WTC11 (cell line): ENCODE measurements at regions not wholly inside any gene's neighbourhood (a gene's known extent, or its start where the extent isn't known, plus 50 kb on each side); places are given as distances from the start of the nearest gene placed in this dataset.
A peak's percentile ranks its signal among the peaks of the same experiment; 100 is the strongest.

Experiments used
- ATAC-seq: fragments of 200-7000 bp; cut with Tn5 transposase; 2 replicates; pipeline ENCODE4 v1.10.0; 2021; ENCODE audit warnings: mild to moderate bottlenecking, moderate library complexity
- CTCF ChIA-PET: fragments of 300-600 bp; sonication (Branson Sonifier 250); formaldehyde crosslinking; loops from one replicate; lab custom pipeline; 2021; ENCODE audit warnings: antibody characterized with exemption; lab: Charles Lee
- POLR2A ChIA-PET: fragments of 350-600 bp; sonication (Branson Sonifier 250); formaldehyde crosslinking; loops from one replicate; lab custom pipeline; 2021; ENCODE audit warnings: antibody characterized with exemption; lab: Charles Lee
- DNase-seq: peaks from one replicate; pipeline ENCODE4 v3.0.0; 2021; ENCODE audit warnings: low spot score
- H3K27ac Mint-ChIP-seq: 2 replicates; pipeline ENCODE4 v1.8.0; 2021; ENCODE audit warnings: mixed read lengths
- H3K27me3 Mint-ChIP-seq: 2 replicates; pipeline ENCODE4 v1.8.0; 2021; ENCODE audit warnings: low read depth, mild to moderate bottlenecking, moderate library complexity, mixed read lengths
- H3K36me3 Mint-ChIP-seq: 2 replicates; pipeline ENCODE4 v1.8.0; 2021; ENCODE audit warnings: mixed read lengths
- H3K4me1 Mint-ChIP-seq: 2 replicates; pipeline ENCODE4 v1.8.0; 2022; ENCODE audit warnings: mixed read lengths
- H3K4me3 Mint-ChIP-seq: 2 replicates; pipeline ENCODE4 v1.8.0; 2021; ENCODE audit warnings: mild to moderate bottlenecking, moderate library complexity, mixed read lengths
- H3K9me3 Mint-ChIP-seq: 2 replicates; pipeline ENCODE4 v1.8.0; 2021; ENCODE audit warnings: mixed read lengths
- MYBL2 ChIP-seq: sonication (generic); formaldehyde crosslinking; IDR thresholded peaks from 2 replicates; pipeline ENCODE4 v1.8.1; 2023; ENCODE audit warnings: mild to moderate bottlenecking, moderate library complexity, missing genetic modification reagents
- NFE2L1 ChIP-seq: sonication (generic); formaldehyde crosslinking; IDR thresholded peaks from 2 replicates; pipeline ENCODE4 v1.8.1; 2023; ENCODE audit warnings: missing genetic modification reagents
- PRRX2 ChIP-seq: fragments of 250-450 bp; sonication (Bioruptor Pico); IDR thresholded peaks from 2 replicates; pipeline ENCODE4 v1.8.0; 2021; ENCODE audit warnings: mild to moderate bottlenecking
- RORB ChIP-seq: fragments of 250-450 bp; sonication (Bioruptor Pico); IDR thresholded peaks from 2 replicates; pipeline ENCODE4 v1.9.0; 2021; ENCODE audit warnings: mild to moderate bottlenecking
- ZNF423 ChIP-seq: fragments of 250-450 bp; sonication (Bioruptor Pico); IDR thresholded peaks from 2 replicates; pipeline ENCODE4 v2.1.2; 2022; ENCODE audit warnings: mild to moderate bottlenecking, moderate library complexity
- ZNF671 ChIP-seq: fragments of 250-450 bp; sonication (Bioruptor Pico); IDR thresholded peaks from 2 replicates; pipeline ENCODE4 v1.8.0; 2021; ENCODE audit warnings: mild to moderate bottlenecking
- TF ChIP-seq, protein P1 (sequence below): sonication (generic); formaldehyde crosslinking; IDR thresholded peaks from 2 replicates; pipeline ENCODE4 v1.8.0; 2022; ENCODE audit warnings: mild to moderate bottlenecking, missing genetic modification reagents
- TF ChIP-seq, protein P2 (sequence below): fragments of 250-450 bp; sonication (Bioruptor Pico); IDR thresholded peaks from 2 replicates; pipeline ENCODE4 v1.9.0; 2021; ENCODE audit warnings: mild to moderate bottlenecking, borderline replicate concordance
- TF ChIP-seq, protein P3 (sequence below): sonication (generic); formaldehyde crosslinking; IDR thresholded peaks from 2 replicates; pipeline ENCODE4 v1.8.0; 2023; ENCODE audit warnings: mild to moderate bottlenecking, missing genetic modification reagents
- TF ChIP-seq, protein P4 (sequence below): fragments of 200-600 bp; IDR thresholded peaks from 2 replicates; pipeline ENCODE4 v1.8.0; 2022; ENCODE audit warnings: antibody characterized with exemption

DNA sequence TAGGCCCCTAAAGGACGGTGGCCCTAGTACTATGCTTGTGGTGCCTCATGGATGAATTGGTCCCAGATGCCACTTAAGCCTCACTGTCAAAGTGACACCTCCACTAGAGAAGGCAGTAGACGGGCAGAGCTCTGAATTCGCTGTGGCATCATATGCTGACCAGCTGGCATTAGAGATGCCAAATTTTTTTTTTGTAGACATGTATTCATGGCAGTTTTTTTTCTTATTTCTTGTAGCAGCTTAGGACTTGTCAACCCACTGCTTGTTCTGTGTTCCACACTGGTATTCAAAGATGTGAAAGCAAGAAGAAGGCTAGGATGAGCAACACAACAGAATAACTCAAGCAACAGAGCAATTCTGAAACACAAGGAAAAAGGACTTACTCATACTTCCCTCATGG, 212.5 kb downstream of the DLEU7 start:
- Mint-ChIP-seq H3K36me3 (0 out of 2 replicates have a peak, but pooled peaks cover 4% of the 10 kb centered on the region), H3K4me3 (no peak overlapping the region), H3K9me3 (peaks cover 6% of the 10 kb centered on the region), H3K27ac (no peak overlapping the region), H3K4me1 (peaks cover 8% of the 10 kb centered on the region)
- DNase-seq (no peak), ATAC-seq (no peak)
- ChIA-PET CTCF (no interaction called here), POLR2A (no interaction called here)
- no peak for TF ChIP-seq ZNF423
- TF ChIP-seq, protein P1, sequence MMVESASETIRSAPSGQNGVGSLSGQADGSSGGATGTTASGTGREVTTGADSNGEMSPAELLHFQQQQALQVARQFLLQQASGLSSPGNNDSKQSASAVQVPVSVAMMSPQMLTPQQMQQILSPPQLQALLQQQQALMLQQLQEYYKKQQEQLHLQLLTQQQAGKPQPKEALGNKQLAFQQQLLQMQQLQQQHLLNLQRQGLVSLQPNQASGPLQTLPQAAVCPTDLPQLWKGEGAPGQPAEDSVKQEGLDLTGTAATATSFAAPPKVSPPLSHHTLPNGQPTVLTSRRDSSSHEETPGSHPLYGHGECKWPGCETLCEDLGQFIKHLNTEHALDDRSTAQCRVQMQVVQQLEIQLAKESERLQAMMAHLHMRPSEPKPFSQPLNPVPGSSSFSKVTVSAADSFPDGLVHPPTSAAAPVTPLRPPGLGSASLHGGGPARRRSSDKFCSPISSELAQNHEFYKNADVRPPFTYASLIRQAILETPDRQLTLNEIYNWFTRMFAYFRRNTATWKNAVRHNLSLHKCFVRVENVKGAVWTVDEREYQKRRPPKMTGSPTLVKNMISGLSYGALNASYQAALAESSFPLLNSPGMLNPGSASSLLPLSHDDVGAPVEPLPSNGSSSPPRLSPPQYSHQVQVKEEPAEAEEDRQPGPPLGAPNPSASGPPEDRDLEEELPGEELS (CRISPR knock-in tag): no peak
- TF ChIP-seq, protein P2, sequence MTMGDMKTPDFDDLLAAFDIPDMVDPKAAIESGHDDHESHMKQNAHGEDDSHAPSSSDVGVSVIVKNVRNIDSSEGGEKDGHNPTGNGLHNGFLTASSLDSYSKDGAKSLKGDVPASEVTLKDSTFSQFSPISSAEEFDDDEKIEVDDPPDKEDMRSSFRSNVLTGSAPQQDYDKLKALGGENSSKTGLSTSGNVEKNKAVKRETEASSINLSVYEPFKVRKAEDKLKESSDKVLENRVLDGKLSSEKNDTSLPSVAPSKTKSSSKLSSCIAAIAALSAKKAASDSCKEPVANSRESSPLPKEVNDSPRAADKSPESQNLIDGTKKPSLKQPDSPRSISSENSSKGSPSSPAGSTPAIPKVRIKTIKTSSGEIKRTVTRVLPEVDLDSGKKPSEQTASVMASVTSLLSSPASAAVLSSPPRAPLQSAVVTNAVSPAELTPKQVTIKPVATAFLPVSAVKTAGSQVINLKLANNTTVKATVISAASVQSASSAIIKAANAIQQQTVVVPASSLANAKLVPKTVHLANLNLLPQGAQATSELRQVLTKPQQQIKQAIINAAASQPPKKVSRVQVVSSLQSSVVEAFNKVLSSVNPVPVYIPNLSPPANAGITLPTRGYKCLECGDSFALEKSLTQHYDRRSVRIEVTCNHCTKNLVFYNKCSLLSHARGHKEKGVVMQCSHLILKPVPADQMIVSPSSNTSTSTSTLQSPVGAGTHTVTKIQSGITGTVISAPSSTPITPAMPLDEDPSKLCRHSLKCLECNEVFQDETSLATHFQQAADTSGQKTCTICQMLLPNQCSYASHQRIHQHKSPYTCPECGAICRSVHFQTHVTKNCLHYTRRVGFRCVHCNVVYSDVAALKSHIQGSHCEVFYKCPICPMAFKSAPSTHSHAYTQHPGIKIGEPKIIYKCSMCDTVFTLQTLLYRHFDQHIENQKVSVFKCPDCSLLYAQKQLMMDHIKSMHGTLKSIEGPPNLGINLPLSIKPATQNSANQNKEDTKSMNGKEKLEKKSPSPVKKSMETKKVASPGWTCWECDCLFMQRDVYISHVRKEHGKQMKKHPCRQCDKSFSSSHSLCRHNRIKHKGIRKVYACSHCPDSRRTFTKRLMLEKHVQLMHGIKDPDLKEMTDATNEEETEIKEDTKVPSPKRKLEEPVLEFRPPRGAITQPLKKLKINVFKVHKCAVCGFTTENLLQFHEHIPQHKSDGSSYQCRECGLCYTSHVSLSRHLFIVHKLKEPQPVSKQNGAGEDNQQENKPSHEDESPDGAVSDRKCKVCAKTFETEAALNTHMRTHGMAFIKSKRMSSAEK: no peak
- TF ChIP-seq, protein P3, sequence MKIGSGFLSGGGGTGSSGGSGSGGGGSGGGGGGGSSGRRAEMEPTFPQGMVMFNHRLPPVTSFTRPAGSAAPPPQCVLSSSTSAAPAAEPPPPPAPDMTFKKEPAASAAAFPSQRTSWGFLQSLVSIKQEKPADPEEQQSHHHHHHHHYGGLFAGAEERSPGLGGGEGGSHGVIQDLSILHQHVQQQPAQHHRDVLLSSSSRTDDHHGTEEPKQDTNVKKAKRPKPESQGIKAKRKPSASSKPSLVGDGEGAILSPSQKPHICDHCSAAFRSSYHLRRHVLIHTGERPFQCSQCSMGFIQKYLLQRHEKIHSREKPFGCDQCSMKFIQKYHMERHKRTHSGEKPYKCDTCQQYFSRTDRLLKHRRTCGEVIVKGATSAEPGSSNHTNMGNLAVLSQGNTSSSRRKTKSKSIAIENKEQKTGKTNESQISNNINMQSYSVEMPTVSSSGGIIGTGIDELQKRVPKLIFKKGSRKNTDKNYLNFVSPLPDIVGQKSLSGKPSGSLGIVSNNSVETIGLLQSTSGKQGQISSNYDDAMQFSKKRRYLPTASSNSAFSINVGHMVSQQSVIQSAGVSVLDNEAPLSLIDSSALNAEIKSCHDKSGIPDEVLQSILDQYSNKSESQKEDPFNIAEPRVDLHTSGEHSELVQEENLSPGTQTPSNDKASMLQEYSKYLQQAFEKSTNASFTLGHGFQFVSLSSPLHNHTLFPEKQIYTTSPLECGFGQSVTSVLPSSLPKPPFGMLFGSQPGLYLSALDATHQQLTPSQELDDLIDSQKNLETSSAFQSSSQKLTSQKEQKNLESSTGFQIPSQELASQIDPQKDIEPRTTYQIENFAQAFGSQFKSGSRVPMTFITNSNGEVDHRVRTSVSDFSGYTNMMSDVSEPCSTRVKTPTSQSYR (CRISPR knock-in tag): no peak
- TF ChIP-seq, all 79 proteins: peak for 0
- H3K27me3 Mint-ChIP-seq: no peaks in the 10 kb centered on the region

DNA sequence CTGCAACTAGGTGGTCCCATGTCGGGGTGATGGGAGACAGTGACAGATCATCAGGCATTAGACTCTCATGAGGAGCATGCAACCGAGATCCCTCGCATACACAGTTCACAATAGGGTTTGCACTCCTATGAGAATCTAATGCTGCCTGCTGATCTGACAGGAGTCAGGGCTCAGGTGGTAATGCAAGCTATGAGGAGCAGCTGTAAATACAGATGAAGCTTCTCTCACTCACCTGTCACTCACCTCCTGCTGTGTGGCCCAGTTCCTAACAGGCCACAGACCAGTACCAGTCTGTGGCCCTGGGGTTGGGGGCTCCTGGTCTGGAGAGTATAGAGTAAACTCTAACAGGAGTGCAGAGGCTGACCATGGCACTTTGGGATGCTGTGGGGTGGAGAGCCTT, 209.2 kb downstream of the DLEU7 start:
- 0 out of 2 replicates have a peak, but pooled peaks cover 4% of the 10 kb centered on the region for H3K36me3 Mint-ChIP-seq
- no peak for DNase-seq
- no peaks in the 10 kb centered on the region for H3K27me3 Mint-ChIP-seq
- peaks cover 14% of the 10 kb centered on the region for H3K4me1 Mint-ChIP-seq
- TF ChIP-seq PRRX2 (CRISPR knock-in tag) (no peak), MYBL2 (no peak), NFE2L1 (CRISPR knock-in tag) (no peak), ZNF671 (CRISPR knock-in tag) (no peak)
- no peak overlapping the region for H3K4me3 Mint-ChIP-seq
- H3K9me3 Mint-ChIP-seq: peaks cover 6% of the 10 kb centered on the region
- no peak overlapping the region for H3K27ac Mint-ChIP-seq
- POLR2A ChIA-PET: interaction anchor here (1.5 kb wide), 1 partner anchor 17 kb away, joined by 3 read pairs; no protein-coding TSS in a partner anchor
- no peak for ATAC-seq
- CTCF ChIA-PET: no interaction called here

DNA sequence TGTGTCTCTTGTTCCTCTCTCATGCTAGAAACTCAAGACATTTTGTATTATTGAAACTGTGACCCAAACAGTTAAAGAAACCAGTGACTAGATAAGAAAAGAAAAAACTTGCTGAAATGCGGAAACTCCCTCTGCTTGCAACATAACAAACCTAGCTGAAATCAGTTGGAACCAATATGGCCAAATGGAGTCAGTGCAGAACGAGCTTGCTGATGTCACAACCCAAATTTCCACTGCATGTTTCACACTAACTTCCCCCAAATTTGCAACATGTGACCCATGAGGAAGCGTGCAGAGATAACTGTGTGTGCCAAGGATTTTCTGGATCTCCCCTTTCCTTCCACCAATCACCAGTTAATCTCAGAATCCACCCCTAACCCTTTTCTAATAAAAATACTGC, 208.0 kb downstream of the DLEU7 start:
- 0 out of 2 replicates have a peak, but pooled peaks cover 4% of the 10 kb centered on the region for H3K36me3 Mint-ChIP-seq
- no peak for DNase-seq
- ChIA-PET CTCF (interaction anchor here (0.6 to 1.0 kb wide), 4 partner anchors 19 to 277 kb away, joined by 3 to 4 read pairs (median 3); no protein-coding TSS in a partner anchor), POLR2A (interaction anchor here (1.5 kb wide), 1 partner anchor 18 kb away, joined by 3 read pairs; no protein-coding TSS in a partner anchor)
- peaks cover 14% of the 10 kb centered on the region for H3K4me1 Mint-ChIP-seq
- H3K27ac Mint-ChIP-seq: peak overlapping the region; percentile 83
- TF ChIP-seq, protein P4, sequence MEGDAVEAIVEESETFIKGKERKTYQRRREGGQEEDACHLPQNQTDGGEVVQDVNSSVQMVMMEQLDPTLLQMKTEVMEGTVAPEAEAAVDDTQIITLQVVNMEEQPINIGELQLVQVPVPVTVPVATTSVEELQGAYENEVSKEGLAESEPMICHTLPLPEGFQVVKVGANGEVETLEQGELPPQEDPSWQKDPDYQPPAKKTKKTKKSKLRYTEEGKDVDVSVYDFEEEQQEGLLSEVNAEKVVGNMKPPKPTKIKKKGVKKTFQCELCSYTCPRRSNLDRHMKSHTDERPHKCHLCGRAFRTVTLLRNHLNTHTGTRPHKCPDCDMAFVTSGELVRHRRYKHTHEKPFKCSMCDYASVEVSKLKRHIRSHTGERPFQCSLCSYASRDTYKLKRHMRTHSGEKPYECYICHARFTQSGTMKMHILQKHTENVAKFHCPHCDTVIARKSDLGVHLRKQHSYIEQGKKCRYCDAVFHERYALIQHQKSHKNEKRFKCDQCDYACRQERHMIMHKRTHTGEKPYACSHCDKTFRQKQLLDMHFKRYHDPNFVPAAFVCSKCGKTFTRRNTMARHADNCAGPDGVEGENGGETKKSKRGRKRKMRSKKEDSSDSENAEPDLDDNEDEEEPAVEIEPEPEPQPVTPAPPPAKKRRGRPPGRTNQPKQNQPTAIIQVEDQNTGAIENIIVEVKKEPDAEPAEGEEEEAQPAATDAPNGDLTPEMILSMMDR: no peak
- no peak for TF ChIP-seq RORB (CRISPR knock-in tag)
- H3K27me3 Mint-ChIP-seq: no peaks in the 10 kb centered on the region
- ATAC-seq: no peak
- peaks cover 6% of the 10 kb centered on the region for H3K9me3 Mint-ChIP-seq
- no peak overlapping the region for H3K4me3 Mint-ChIP-seq
